Trophoblast cell (in vitro differentiated cells and primary cell): ENCODE measurements at regions not wholly inside any gene's neighbourhood (a gene's known extent, or its start where the extent isn't known, plus 50 kb on each side); places are given as distances from the start of the nearest gene placed in this dataset.

Experiments
- DNase-seq, 2 donors: peaks; one replicate each; pipeline ENCODE4 v3.0.0-alpha.2; 2016
- H2AFZ ChIP-seq: 2 replicates; pipeline ENCODE4 v1.6.1; 2013; ENCODE audit warnings: low read length, moderate library complexity, mild to moderate bottlenecking; ENCODE audit not compliant: insufficient read depth, poor library complexity
- H2AK5ac ChIP-seq: 2 replicates; pipeline ENCODE4 v1.6.1; 2013; ENCODE audit warnings: mild to moderate bottlenecking, low read length
- H2BK120ac ChIP-seq: 2 replicates; pipeline ENCODE4 v1.6.1; 2013; ENCODE audit warnings: low read length, mild to moderate bottlenecking, moderate library complexity; ENCODE audit not compliant: insufficient read depth, poor library complexity
- H2BK12ac ChIP-seq: 2 replicates; pipeline ENCODE4 v1.6.1; 2013; ENCODE audit warnings: mild to moderate bottlenecking, low read length, moderate library complexity
- H2BK5ac ChIP-seq: 2 replicates; pipeline ENCODE4 v1.6.1; 2013; ENCODE audit warnings: low read length, low read depth, moderate library complexity, mild to moderate bottlenecking; ENCODE audit not compliant: poor library complexity
- H3K14ac ChIP-seq: 2 replicates; pipeline ENCODE4 v1.6.1; 2013; ENCODE audit warnings: mild to moderate bottlenecking, low read length
- H3K18ac ChIP-seq: 2 replicates; pipeline ENCODE4 v1.6.1; 2013; ENCODE audit warnings: mild to moderate bottlenecking, low read length
- H3K23ac ChIP-seq: 2 replicates; pipeline ENCODE4 v1.6.1; 2013; ENCODE audit warnings: low read length
- H3K27ac ChIP-seq: 2 replicates; pipeline ENCODE4 v1.5.1; 2013; ENCODE audit warnings: low read depth, mild to moderate bottlenecking, inconsistent platforms, low read length, moderate library complexity
- H3K27me3 ChIP-seq: 2 replicates; pipeline ENCODE4 v1.6.1; 2013; ENCODE audit warnings: inconsistent platforms, mild to moderate bottlenecking, low read length, moderate library complexity; ENCODE audit not compliant: insufficient read depth
- H3K36me3 ChIP-seq, 2 experiments: 1 replicate in 1 of 2; 2 replicates in 1 of 2; pipeline ENCODE4 v1.6.1; 2013; ENCODE audit warnings: low read length in 2 of 2, mild to moderate bottlenecking in 2 of 2, moderate library complexity in 1 of 2; ENCODE audit not compliant: insufficient read depth in 2 of 2, control insufficient read depth in 1 of 2
- H3K4ac ChIP-seq: 2 replicates; pipeline ENCODE4 v1.6.1; 2013; ENCODE audit warnings: low read depth, mild to moderate bottlenecking, low read length, moderate library complexity
- H3K4me1 ChIP-seq, 2 experiments: 1 replicate in 1 of 2; 2 replicates in 1 of 2; pipeline ENCODE4 v1.6.1; 2013; ENCODE audit warnings: low read length in 2 of 2, mild to moderate bottlenecking in 2 of 2, moderate library complexity in 1 of 2; ENCODE audit not compliant: insufficient read depth in 2 of 2, control insufficient read depth in 1 of 2
- H3K4me2 ChIP-seq: 2 replicates; pipeline ENCODE4 v1.6.1; 2013; ENCODE audit warnings: inconsistent platforms, mild to moderate bottlenecking, low read length, moderate library complexity
- H3K4me3 ChIP-seq: 2 replicates; pipeline ENCODE4 v1.5.1; 2013; ENCODE audit warnings: mild to moderate bottlenecking, low read depth, low read length, inconsistent platforms
- H3K79me1 ChIP-seq: one replicate; pipeline ENCODE4 v1.6.1; 2013; ENCODE audit warnings: low read length
- H3K79me2 ChIP-seq: 2 replicates; pipeline ENCODE4 v1.6.1; 2013; ENCODE audit warnings: low read length, mild to moderate bottlenecking; ENCODE audit not compliant: control insufficient read depth, insufficient read depth, poor library complexity
- H3K9ac ChIP-seq: 2 replicates; pipeline ENCODE4 v1.6.1; 2013; ENCODE audit warnings: mild to moderate bottlenecking, low read length
- H3K9me3 ChIP-seq: 2 replicates; pipeline ENCODE4 v1.6.1; 2013; ENCODE audit warnings: low read depth, mild to moderate bottlenecking, control low read depth, inconsistent platforms, low read length; ENCODE audit not compliant: insufficient read depth
- H4K12ac ChIP-seq: 2 replicates; pipeline ENCODE4 v1.6.1; 2013; ENCODE audit warnings: low read depth, mild to moderate bottlenecking, low read length, moderate library complexity
- H4K8ac ChIP-seq: 2 replicates; pipeline ENCODE4 v1.6.1; 2013; ENCODE audit warnings: low read depth, mild to moderate bottlenecking, low read length, moderate library complexity
- H4K91ac ChIP-seq: one replicate; pipeline ENCODE4 v1.6.1; 2013; ENCODE audit warnings: low read depth, mild to moderate bottlenecking, low read length, moderate library complexity
- WGBS: extraction: QIAGEN DNeasy Blood & Tissue Kit; methylation state at CpG from one replicate; pipeline ENCODE4 v1.1.7; 2013; ENCODE audit warnings: missing lambda C conversion rate; ENCODE audit not compliant: insufficient read length, insufficient coverage; ENCODE audit errors: extremely low coverage; 5-methylcytosine and 5-hydroxymethylcytosine counted together

DNA sequence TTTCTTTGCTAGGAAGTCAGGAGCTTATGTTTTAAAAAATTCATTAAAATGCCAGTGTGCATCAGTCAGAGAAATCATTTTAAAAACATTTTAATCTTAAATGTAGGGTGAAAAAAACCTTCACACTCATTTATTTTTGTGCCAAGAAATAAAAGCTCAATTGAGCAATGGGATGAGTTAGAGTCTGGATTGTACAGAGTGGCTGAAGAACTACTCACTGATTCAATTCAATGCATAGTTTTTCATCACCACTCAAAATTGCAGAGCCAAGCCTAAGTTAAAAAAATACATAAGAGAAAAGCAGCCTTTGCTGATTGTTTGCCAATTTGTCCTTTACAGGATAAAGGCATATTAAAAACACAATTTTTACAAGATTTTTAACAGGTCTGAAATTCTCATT lies 168.2 kb upstream of the DMRTA1 start:
- Histone ChIP-seq H3K4ac (no peak overlapping the region), H2BK120ac (no peak overlapping the region), H4K91ac (no peak overlapping the region), H4K8ac (no peak overlapping the region), H3K9me3 (no peaks in the 10 kb centered on the region), H3K4me3 (no peak overlapping the region), H2BK12ac (no peak overlapping the region), H3K27me3 (no peaks in the 10 kb centered on the region), H4K12ac (no peak overlapping the region), H3K23ac (no peak overlapping the region), H3K36me3 (no peaks in the 10 kb centered on the region), H3K79me2 (no peaks in the 10 kb centered on the region), H3K79me1 (no peaks in the 10 kb centered on the region), H2AK5ac (no peak overlapping the region), H3K14ac (no peak overlapping the region), H3K27ac (no peak overlapping the region), H2AFZ (no peak overlapping the region), H2BK5ac (no peak overlapping the region), H3K4me1 (no peaks in the 10 kb centered on the region), H3K18ac (no peak overlapping the region), H3K4me2 (no peak overlapping the region), H3K9ac (no peak overlapping the region)
- peak in 1 of 2 donors; percentile 3 for DNase-seq

DNA sequence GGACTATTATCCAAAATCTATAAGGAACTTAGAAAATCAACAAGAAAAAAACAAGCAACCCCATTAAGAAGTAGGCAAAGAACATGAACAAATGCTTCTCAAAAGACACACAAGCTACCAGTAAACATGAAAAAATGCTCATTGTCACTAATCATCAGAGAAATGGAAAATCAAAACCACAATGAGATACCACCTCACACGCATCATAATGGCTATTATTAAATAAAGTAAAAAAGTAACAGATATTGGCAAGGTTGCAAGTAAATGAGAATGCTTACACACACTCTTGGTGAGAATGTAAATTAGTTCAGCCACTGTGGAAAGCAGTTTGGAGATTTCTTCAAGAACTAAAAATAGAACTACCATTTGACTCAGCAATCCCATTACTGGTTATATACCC lies 167.0 kb upstream of the DMRTA1 start:
- Histone ChIP-seq H2AFZ (no peak overlapping the region), H3K4me2 (no peak overlapping the region), H2BK12ac (no peak overlapping the region), H4K8ac (no peak overlapping the region), H2AK5ac (no peak overlapping the region), H3K23ac (no peak overlapping the region), H3K36me3 (no peaks in the 10 kb centered on the region), H2BK5ac (no peak overlapping the region), H3K27ac (no peak overlapping the region), H3K4ac (no peak overlapping the region), H3K18ac (no peak overlapping the region), H3K9ac (no peak overlapping the region), H3K4me1 (no peaks in the 10 kb centered on the region), H2BK120ac (no peak overlapping the region), H3K79me2 (no peaks in the 10 kb centered on the region), H3K9me3 (no peaks in the 10 kb centered on the region), H4K12ac (no peak overlapping the region), H3K27me3 (no peaks in the 10 kb centered on the region), H3K14ac (no peak overlapping the region), H4K91ac (no peak overlapping the region), H3K79me1 (no peaks in the 10 kb centered on the region), H3K4me3 (no peak overlapping the region)
- WGBS: no CpG with 5 or more reads among the region's 1 CpG
- no peak for DNase-seq

DNA sequence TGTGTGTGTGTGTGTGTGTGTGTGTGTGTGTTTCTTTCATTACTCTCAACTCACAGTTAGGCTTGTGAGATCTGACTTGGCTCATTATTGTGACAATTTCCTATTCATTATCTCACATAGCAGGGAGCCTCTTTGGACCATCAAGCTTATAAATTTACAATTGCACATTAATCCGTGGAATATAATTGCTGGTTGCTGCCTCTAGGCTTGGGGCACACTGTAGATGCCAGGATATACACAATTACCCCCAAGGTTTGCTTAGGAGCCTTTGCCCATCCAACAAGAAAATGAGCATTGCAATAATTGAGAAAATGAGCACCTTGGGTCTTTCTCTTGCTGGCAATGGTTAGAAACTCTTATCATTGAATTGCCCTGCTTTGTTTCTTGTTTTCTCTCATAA lies 161.6 kb upstream of the DMRTA1 start:
- Histone ChIP-seq H3K79me1 (no peaks in the 10 kb centered on the region), H3K9ac (no peak overlapping the region), H3K4me2 (no peak overlapping the region), H2BK12ac (no peak overlapping the region), H3K4me3 (no peak overlapping the region), H3K14ac (no peak overlapping the region), H3K18ac (no peak overlapping the region), H3K4ac (no peak overlapping the region), H3K36me3 (no peaks in the 10 kb centered on the region), H2AK5ac (no peak overlapping the region), H3K4me1 (no peaks in the 10 kb centered on the region), H4K91ac (no peak overlapping the region), H3K23ac (no peak overlapping the region), H3K9me3 (no peaks in the 10 kb centered on the region), H2BK5ac (no peak overlapping the region), H3K79me2 (no peaks in the 10 kb centered on the region), H4K12ac (no peak overlapping the region), H2AFZ (no peak overlapping the region), H3K27ac (no peak overlapping the region), H4K8ac (no peak overlapping the region), H2BK120ac (no peak overlapping the region), H3K27me3 (no peaks in the 10 kb centered on the region)
- WGBS: no CpG with 5 or more reads among the region's 1 CpG
- no peak for DNase-seq

DNA sequence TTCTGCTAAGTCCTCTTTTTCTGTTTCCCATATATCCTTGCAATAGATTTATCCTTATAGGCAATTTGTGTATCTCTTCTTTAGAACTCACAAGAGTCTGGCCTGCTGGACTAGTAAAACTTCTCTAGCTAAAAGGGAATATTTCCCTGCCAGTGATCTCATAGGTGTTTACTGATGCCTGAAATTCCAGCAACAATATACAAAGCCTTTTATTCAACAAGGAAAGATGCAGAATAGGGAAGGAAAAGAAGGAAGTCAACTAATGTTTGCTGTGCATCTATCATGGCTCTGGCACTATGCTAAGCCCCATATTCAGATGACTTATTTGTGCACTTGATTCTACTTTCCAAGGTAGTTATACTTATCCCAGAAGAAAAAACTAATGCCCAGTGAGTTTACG lies 160.0 kb upstream of the DMRTA1 start:
- H3K4me1 ChIP-seq: no peaks in the 10 kb centered on the region
- H3K36me3 ChIP-seq: no peaks in the 10 kb centered on the region
- no peak overlapping the region for H3K27ac ChIP-seq
- WGBS: no CpG with 5 or more reads among the region's 1 CpG
- H3K14ac ChIP-seq: no peak overlapping the region
- H2BK5ac ChIP-seq: no peak overlapping the region
- DNase-seq: no peak
- no peak overlapping the region for H4K91ac ChIP-seq
- no peak overlapping the region for H3K18ac ChIP-seq
- H3K9me3 ChIP-seq: no peaks in the 10 kb centered on the region
- H3K23ac ChIP-seq: no peak overlapping the region
- no peaks in the 10 kb centered on the region for H3K27me3 ChIP-seq
- H3K9ac ChIP-seq: no peak overlapping the region
- no peak overlapping the region for H4K12ac ChIP-seq
- no peak overlapping the region for H2AK5ac ChIP-seq
- no peaks in the 10 kb centered on the region for H3K79me2 ChIP-seq
- no peaks in the 10 kb centered on the region for H3K79me1 ChIP-seq
- H2BK120ac ChIP-seq: no peak overlapping the region
- no peak overlapping the region for H3K4ac ChIP-seq
- H3K4me3 ChIP-seq: no peak overlapping the region
- H3K4me2 ChIP-seq: no peak overlapping the region
- no peak overlapping the region for H2AFZ ChIP-seq
- H2BK12ac ChIP-seq: no peak overlapping the region
- no peak overlapping the region for H4K8ac ChIP-seq

DNA sequence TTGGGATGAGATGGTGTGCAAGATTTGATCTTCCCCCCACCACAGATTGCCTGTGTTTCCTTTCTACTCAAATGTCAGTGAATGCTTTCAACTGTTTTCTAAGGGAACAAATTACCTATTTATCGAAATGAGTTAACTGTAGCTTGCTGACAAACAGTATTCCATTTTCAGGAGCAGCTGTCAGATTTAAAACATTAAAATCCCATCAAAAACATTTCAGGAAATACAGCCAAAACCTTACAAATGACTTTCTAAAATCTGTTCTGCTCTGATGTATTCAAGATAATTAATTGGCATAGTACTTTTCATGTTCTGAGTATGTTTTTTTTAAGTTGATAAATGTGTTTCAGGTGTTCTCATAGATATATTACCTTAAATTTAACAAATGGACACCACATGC lies 158.0 kb upstream of the DMRTA1 start:
- H3K23ac ChIP-seq: no peak overlapping the region
- WGBS: no CpG with 5 or more reads among the region's 1 CpG

More for the DNA sequence above, 158.0 kb upstream of the DMRTA1 start:
- Histone ChIP-seq H3K4me1 (no peaks in the 10 kb centered on the region), H3K36me3 (no peaks in the 10 kb centered on the region), H4K8ac (no peak overlapping the region), H2BK120ac (no peak overlapping the region), H3K9ac (no peak overlapping the region), H4K12ac (no peak overlapping the region), H4K91ac (no peak overlapping the region), H3K18ac (no peak overlapping the region), H3K27me3 (no peaks in the 10 kb centered on the region), H2AFZ (no peak overlapping the region), H2BK5ac (no peak overlapping the region), H3K4ac (no peak overlapping the region), H3K27ac (no peak overlapping the region), H3K9me3 (no peaks in the 10 kb centered on the region), H2BK12ac (no peak overlapping the region), H3K4me2 (no peak overlapping the region), H3K4me3 (no peak overlapping the region), H3K14ac (no peak overlapping the region), H2AK5ac (no peak overlapping the region), H3K79me1 (no peaks in the 10 kb centered on the region), H3K79me2 (no peaks in the 10 kb centered on the region)
- no peak for DNase-seq
